Kidney epithelial cell (primary cell): ENCODE measurements at regions not wholly inside any gene's neighbourhood (a gene's known extent, or its start where the extent isn't known, plus 50 kb on each side); places are given as distances from the start of the nearest gene placed in this dataset.
"Not testable (repeated sequence)": the region's sequence is repeated elsewhere in the genome, so short reads cannot be mapped to it uniquely, and the experiment has no call there.

Experiments
- DNase-seq: peaks from one replicate; pipeline ENCODE4 v3.0.0-alpha.2; 2010; ENCODE audit warnings: low read depth
- H3K27me3 ChIP-seq: 2 replicates; pipeline ENCODE4 v1.6.0; 2011; ENCODE audit warnings: low read length; ENCODE audit not compliant: control insufficient read depth, insufficient read depth
- H3K36me3 ChIP-seq: 2 replicates; pipeline ENCODE4 v1.5.1; 2011; ENCODE audit warnings: low read length; ENCODE audit not compliant: control insufficient read depth, insufficient read depth
- H3K4me3 ChIP-seq: 2 replicates; pipeline ENCODE4 v1.5.1; 2011; ENCODE audit warnings: low read depth, mild to moderate bottlenecking, control low read depth, low read length
- TF ChIP-seq, protein P1 (sequence below): IDR thresholded peaks from 2 replicates; pipeline ENCODE4 v1.5.1; 2011; ENCODE audit warnings: mild to moderate bottlenecking, moderate library complexity, low read length, control low read depth, inconsistent platforms; ENCODE audit not compliant: insufficient read depth, poor library complexity, severe bottlenecking

DNA sequence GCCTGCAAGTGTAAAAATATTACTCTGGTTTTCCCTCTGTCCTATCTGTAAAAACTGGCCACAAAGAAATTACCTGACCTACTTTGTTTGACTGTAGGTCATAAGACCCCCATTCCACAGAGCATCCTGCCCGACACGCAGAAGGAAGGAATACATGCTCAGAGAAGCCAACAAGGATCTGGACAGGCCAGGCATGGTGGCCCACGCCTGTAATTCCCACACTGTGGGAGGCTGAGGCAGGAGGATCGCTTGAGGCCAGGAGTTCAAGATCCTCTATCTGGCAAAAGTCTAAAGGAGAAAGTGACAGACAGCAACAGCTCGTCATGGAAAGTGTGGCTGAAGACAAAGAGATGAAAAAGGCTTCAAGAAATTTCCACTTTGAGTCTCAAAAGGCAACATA, 78.2 kb upstream of the RNU2-1 start:
- no peak overlapping the region for H3K4me3 ChIP-seq
- no peak for DNase-seq
- TF ChIP-seq, protein P1, sequence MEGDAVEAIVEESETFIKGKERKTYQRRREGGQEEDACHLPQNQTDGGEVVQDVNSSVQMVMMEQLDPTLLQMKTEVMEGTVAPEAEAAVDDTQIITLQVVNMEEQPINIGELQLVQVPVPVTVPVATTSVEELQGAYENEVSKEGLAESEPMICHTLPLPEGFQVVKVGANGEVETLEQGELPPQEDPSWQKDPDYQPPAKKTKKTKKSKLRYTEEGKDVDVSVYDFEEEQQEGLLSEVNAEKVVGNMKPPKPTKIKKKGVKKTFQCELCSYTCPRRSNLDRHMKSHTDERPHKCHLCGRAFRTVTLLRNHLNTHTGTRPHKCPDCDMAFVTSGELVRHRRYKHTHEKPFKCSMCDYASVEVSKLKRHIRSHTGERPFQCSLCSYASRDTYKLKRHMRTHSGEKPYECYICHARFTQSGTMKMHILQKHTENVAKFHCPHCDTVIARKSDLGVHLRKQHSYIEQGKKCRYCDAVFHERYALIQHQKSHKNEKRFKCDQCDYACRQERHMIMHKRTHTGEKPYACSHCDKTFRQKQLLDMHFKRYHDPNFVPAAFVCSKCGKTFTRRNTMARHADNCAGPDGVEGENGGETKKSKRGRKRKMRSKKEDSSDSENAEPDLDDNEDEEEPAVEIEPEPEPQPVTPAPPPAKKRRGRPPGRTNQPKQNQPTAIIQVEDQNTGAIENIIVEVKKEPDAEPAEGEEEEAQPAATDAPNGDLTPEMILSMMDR: no peak
- H3K36me3 ChIP-seq: no peaks in the 10 kb centered on the region
- no peaks in the 10 kb centered on the region for H3K27me3 ChIP-seq

DNA sequence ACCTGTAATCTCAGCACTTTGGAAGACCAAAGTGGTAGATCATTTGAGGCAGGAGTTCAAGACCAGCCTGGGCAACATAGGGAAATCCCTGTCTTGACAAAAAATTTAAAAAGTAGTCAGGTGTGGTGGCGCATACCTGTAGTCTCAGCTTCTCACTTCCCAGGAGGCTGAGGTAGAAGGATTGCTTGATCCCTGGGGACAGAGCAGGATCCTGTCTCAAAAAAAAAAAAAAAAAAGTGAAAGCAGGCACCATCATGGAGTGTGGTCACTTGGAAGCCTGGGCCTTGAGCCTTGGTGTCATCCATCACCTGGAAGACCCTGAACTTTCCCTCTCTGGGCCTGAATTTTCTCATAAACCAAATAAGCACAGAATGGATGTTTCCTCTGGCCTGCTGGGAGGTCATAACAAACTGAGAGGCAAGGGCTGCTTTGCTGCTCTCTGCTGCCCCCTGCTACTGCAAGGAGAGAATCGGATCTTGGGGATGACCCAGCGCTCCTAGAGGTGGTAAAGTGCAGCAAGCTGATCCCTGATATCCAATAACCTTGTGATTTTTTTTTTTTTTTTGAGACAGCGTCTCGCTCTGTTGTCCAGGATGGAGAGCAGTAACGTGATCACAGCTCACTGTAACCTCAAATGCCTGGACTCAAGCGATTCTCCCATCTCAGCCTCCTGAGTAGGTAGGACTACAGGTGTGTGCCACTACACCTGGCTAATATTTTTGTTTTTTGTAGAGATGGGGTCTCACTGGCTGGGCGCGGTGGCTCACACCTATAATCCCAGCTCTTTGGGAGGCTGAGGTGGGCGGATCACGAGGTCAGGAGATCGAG, 75.9 kb upstream of the RNU2-1 start:
- H3K36me3 ChIP-seq: no peaks in the 10 kb centered on the region
- no peak for DNase-seq
- H3K27me3 ChIP-seq: no peaks in the 10 kb centered on the region
- TF ChIP-seq, protein P1: no peak
- no peak overlapping the region for H3K4me3 ChIP-seq

DNA sequence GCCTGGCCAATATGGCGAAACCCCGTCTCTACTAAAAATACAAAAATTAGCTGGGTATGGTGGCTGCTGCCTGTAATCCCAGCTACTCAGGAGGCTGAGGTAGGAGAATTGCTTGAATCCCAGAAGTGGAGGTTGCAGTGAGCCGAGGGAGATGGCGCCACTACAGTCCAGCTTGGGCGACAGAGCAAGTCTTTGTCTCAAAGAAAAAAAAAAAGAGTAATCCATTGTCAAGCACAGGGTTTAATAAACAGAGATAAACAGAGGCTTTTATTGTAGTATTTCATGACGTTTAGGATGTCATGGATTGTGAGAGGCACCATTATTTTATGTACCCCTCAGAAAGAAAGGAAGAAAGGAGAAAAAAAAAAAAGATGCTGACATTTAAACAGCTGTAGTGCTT, 75.2 kb upstream of the RNU2-1 start:
- Histone ChIP-seq H3K4me3 (no peak overlapping the region), H3K36me3 (no peaks in the 10 kb centered on the region), H3K27me3 (no peaks in the 10 kb centered on the region)
- no peak for DNase-seq
- TF ChIP-seq, protein P1: no peak

DNA sequence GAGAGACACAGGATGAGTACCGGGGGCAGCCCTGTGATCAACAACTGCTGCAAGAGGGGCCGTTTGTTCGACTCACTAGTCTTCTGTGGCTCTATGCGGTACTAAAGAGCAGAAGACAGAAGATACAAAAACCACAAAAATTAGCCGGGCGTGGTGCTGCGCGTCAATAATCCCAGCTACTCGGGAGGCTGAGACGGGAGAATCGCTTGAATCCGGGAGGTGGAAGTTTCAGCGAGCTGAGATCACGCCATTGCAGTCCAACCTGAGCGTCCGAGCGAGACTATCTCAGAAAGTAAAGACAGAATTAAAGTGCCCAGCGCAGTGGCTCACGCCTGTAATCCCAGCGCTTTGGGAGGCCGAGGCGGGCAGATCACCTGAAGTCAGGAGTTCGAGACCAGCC, 71.0 kb upstream of the RNU2-1 start:
- not testable (repeated sequence) for DNase-seq, H3K36me3 ChIP-seq, H3K4me3 ChIP-seq, H3K27me3 ChIP-seq

DNA sequence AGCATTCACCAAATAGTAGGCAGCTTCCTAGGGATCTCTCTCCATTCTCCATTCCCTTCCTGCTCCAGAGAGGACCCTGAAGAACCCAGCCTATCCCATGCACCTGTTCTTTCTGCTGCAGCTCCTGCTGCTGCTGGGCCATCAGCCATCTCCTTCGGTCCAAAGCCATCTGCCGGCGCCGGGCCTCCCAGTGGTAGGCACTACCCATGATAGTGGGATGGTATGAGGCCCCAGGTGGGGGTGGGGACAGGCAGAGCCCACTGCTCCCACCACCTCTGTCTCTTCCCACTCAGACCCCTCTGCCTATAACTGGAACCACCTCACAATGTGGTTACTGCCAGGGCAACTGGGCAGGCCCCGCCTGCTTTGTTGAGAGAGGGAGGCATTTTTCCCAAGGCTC, 69.3 kb upstream of the RNU2-1 start:
- not testable (repeated sequence) for DNase-seq, H3K4me3 ChIP-seq, H3K36me3 ChIP-seq, H3K27me3 ChIP-seq

DNA sequence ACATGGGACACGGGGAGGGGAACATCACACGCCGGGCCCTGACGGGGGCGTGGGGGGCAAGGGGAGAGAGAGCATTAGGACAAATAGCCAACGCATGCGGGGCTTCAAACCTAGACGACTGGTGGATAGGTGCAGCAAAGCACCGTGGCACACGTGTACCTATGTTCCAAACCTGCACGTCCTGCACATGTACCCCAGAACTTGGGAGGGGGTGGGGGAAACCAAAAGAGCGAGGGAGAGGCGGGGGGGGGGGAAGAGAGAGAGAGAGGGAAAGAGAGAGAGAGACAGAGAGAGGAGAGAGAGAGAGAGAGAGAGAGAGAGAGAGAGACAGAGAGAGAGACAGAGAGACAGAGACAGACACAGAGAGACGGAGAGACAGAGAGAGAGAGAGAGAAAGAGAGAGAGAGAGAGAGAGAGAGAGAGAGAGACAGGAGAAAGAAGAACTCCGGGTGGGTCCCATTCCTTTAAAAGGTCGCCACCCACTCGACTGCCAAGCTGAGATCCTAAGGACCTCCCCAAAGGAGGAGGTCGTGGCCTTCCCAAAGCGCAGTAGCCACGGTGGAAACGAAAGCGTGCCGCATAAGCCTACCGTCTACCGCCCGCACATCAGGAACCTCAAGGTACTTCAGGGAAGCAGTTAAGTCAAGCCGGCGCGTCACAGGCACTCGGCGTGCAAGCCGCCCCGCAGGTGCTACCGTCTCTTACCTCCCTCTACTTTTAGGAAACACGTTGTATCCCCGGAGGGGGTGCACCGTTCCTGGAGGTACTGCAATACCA, 65.7 kb upstream of the RNU2-1 start:
- not testable (repeated sequence) for DNase-seq, H3K27me3 ChIP-seq, H3K4me3 ChIP-seq, H3K36me3 ChIP-seq

DNA sequence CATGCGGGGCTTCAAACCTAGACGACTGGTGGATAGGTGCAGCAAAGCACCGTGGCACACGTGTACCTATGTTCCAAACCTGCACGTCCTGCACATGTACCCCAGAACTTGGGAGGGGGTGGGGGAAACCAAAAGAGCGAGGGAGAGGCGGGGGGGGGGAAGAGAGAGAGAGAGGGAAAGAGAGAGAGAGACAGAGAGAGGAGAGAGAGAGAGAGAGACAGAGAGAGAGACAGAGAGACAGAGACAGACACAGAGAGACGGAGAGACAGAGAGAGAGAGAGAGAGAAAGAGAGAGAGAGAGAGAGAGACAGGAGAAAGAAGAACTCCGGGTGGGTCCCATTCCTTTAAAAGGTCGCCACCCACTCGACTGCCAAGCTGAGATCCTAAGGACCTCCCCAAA, 55.9 kb upstream of the RNU2-1 start:
- not testable (repeated sequence) for H3K4me3 ChIP-seq, H3K36me3 ChIP-seq, H3K27me3 ChIP-seq, DNase-seq

DNA sequence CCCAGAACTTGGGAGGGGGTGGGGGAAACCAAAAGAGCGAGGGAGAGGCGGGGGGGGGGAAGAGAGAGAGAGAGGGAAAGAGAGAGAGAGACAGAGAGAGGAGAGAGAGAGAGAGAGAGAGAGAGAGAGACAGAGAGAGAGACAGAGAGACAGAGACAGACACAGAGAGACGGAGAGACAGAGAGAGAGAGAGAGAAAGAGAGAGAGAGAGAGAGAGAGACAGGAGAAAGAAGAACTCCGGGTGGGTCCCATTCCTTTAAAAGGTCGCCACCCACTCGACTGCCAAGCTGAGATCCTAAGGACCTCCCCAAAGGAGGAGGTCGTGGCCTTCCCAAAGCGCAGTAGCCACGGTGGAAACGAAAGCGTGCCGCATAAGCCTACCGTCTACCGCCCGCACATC, 49.8 kb upstream of the RNU2-1 start:
- H3K36me3 ChIP-seq, H3K27me3 ChIP-seq, DNase-seq, H3K4me3 ChIP-seq: not testable (repeated sequence)
